ENCODE measurements at regions not wholly inside any gene's neighbourhood (a gene's known extent, or its start where the extent isn't known, plus 50 kb on each side); places are given as distances from the start of the nearest gene placed in this dataset.

DNA sequence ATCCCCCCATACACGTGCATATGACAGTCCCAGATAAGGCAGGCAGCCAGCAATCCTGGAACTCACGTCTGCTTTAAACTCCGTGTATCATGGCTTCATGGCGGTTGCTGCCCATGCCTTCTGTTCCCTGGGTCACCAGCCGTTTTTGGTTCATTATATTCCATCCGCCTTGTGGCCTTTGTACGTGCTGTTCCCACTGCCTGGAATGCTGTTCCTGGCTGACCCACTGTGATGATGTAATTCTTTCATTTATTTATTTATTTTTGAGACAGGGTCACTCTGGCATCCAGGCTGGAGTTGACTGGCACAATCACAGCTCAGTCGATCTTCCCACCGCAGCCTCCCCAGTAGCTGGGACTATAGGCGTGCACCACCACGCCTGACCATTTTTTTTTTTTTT lies 136.7 kb upstream of the GSE1 start:
- TF ChIP-seq, protein P1, sequence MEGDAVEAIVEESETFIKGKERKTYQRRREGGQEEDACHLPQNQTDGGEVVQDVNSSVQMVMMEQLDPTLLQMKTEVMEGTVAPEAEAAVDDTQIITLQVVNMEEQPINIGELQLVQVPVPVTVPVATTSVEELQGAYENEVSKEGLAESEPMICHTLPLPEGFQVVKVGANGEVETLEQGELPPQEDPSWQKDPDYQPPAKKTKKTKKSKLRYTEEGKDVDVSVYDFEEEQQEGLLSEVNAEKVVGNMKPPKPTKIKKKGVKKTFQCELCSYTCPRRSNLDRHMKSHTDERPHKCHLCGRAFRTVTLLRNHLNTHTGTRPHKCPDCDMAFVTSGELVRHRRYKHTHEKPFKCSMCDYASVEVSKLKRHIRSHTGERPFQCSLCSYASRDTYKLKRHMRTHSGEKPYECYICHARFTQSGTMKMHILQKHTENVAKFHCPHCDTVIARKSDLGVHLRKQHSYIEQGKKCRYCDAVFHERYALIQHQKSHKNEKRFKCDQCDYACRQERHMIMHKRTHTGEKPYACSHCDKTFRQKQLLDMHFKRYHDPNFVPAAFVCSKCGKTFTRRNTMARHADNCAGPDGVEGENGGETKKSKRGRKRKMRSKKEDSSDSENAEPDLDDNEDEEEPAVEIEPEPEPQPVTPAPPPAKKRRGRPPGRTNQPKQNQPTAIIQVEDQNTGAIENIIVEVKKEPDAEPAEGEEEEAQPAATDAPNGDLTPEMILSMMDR (IDR thresholded peaks at IDR 0.05): no peak
- no peak for TF ChIP-seq POLR2A (IDR thresholded peaks at IDR 0.05)

All from lower leg skin (tissue), 3 donors.